ENCODE measurements at regions not wholly inside any gene's neighbourhood (a gene's known extent, or its start where the extent isn't known, plus 50 kb on each side); places are given as distances from the start of the nearest gene placed in this dataset.

GRCh38 chrX:96410927-96411326 lies 273.7 kb upstream of the DIAPH2 start (continued):
- TF ChIP-seq, protein P1, sequence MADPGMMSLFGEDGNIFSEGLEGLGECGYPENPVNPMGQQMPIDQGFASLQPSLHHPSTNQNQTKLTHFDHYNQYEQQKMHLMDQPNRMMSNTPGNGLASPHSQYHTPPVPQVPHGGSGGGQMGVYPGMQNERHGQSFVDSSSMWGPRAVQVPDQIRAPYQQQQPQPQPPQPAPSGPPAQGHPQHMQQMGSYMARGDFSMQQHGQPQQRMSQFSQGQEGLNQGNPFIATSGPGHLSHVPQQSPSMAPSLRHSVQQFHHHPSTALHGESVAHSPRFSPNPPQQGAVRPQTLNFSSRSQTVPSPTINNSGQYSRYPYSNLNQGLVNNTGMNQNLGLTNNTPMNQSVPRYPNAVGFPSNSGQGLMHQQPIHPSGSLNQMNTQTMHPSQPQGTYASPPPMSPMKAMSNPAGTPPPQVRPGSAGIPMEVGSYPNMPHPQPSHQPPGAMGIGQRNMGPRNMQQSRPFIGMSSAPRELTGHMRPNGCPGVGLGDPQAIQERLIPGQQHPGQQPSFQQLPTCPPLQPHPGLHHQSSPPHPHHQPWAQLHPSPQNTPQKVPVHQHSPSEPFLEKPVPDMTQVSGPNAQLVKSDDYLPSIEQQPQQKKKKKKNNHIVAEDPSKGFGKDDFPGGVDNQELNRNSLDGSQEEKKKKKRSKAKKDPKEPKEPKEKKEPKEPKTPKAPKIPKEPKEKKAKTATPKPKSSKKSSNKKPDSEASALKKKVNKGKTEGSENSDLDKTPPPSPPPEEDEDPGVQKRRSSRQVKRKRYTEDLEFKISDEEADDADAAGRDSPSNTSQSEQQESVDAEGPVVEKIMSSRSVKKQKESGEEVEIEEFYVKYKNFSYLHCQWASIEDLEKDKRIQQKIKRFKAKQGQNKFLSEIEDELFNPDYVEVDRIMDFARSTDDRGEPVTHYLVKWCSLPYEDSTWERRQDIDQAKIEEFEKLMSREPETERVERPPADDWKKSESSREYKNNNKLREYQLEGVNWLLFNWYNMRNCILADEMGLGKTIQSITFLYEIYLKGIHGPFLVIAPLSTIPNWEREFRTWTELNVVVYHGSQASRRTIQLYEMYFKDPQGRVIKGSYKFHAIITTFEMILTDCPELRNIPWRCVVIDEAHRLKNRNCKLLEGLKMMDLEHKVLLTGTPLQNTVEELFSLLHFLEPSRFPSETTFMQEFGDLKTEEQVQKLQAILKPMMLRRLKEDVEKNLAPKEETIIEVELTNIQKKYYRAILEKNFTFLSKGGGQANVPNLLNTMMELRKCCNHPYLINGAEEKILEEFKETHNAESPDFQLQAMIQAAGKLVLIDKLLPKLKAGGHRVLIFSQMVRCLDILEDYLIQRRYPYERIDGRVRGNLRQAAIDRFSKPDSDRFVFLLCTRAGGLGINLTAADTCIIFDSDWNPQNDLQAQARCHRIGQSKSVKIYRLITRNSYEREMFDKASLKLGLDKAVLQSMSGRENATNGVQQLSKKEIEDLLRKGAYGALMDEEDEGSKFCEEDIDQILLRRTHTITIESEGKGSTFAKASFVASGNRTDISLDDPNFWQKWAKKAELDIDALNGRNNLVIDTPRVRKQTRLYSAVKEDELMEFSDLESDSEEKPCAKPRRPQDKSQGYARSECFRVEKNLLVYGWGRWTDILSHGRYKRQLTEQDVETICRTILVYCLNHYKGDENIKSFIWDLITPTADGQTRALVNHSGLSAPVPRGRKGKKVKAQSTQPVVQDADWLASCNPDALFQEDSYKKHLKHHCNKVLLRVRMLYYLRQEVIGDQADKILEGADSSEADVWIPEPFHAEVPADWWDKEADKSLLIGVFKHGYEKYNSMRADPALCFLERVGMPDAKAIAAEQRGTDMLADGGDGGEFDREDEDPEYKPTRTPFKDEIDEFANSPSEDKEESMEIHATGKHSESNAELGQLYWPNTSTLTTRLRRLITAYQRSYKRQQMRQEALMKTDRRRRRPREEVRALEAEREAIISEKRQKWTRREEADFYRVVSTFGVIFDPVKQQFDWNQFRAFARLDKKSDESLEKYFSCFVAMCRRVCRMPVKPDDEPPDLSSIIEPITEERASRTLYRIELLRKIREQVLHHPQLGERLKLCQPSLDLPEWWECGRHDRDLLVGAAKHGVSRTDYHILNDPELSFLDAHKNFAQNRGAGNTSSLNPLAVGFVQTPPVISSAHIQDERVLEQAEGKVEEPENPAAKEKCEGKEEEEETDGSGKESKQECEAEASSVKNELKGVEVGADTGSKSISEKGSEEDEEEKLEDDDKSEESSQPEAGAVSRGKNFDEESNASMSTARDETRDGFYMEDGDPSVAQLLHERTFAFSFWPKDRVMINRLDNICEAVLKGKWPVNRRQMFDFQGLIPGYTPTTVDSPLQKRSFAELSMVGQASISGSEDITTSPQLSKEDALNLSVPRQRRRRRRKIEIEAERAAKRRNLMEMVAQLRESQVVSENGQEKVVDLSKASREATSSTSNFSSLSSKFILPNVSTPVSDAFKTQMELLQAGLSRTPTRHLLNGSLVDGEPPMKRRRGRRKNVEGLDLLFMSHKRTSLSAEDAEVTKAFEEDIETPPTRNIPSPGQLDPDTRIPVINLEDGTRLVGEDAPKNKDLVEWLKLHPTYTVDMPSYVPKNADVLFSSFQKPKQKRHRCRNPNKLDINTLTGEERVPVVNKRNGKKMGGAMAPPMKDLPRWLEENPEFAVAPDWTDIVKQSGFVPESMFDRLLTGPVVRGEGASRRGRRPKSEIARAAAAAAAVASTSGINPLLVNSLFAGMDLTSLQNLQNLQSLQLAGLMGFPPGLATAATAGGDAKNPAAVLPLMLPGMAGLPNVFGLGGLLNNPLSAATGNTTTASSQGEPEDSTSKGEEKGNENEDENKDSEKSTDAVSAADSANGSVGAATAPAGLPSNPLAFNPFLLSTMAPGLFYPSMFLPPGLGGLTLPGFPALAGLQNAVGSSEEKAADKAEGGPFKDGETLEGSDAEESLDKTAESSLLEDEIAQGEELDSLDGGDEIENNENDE (IDR thresholded peaks at IDR 0.05; ENCODE audit: insufficient replicate concordance, low read length), result no peak
- TF ChIP-seq SUZ12 (IDR thresholded peaks at IDR 0.05; ENCODE audit: low read length), result no peak
- no peak for TF ChIP-seq TEAD4 (IDR thresholded peaks at IDR 0.05; ENCODE audit: low read depth, low read length)
- TF ChIP-seq JUN (IDR thresholded peaks at IDR 0.05; ENCODE audit: low read depth, low read length), result no peak
